SU-DHL-6 (cell line): ENCODE measurements at regions not wholly inside any gene's neighbourhood (a gene's known extent, or its start where the extent isn't known, plus 50 kb on each side); places are given as distances from the start of the nearest gene placed in this dataset.

ENCODE experiments used
- H2AFZ ChIP-seq: fragments of 200-600 bp; sonication (generic); 2 replicates; pipeline ENCODE4 v1.6.1; 2014; ENCODE audit warnings: low read depth, mild to moderate bottlenecking, moderate library complexity, mixed read lengths, antibody characterized with exemption, low read length; ENCODE audit not compliant: severe bottlenecking
- H3F3A ChIP-seq: fragments of 200-600 bp; shearing (Covaris generic); 2 replicates; pipeline ENCODE4 v1.6.0; 2016; ENCODE audit warnings: antibody characterized with exemption, mild to moderate bottlenecking; ENCODE audit not compliant: insufficient read depth
- H3K27ac ChIP-seq: fragments of 200-600 bp; sonication (generic); 2 replicates; pipeline ENCODE4 v1.5.1; 2016; ENCODE audit warnings: low read depth, mild to moderate bottlenecking, low read length, moderate library complexity, mixed read lengths
- H3K27me3 ChIP-seq: fragments of 200-600 bp; sonication (generic), shearing (Covaris generic); 2 replicates; pipeline ENCODE4 v1.6.0; 2014; ENCODE audit warnings: mild to moderate bottlenecking, low read length
- H3K36me3 ChIP-seq: fragments of 200-600 bp; sonication (generic); 2 replicates; pipeline ENCODE4 v1.6.1; 2014; ENCODE audit warnings: mild to moderate bottlenecking, low read length, mixed read lengths
- H3K4me2 ChIP-seq: fragments of 300-600, 200-600 bp; shearing (Covaris generic), sonication (generic); 2 replicates; pipeline ENCODE4 v1.6.0; 2014; ENCODE audit warnings: low read length, low read depth, mild to moderate bottlenecking; ENCODE audit not compliant: poor library complexity, severe bottlenecking
- H3K4me3 ChIP-seq: fragments of 200-600 bp; sonication (generic); 2 replicates; pipeline ENCODE4 v1.5.1; 2014; ENCODE audit warnings: antibody characterized with exemption, low read length, mild to moderate bottlenecking, mixed read lengths; ENCODE audit not compliant: insufficient read depth, poor library complexity, severe bottlenecking
- H3K79me2 ChIP-seq: fragments of 200-600 bp; sonication (generic); 2 replicates; pipeline ENCODE4 v1.6.1; 2014; ENCODE audit warnings: mild to moderate bottlenecking, low read length, moderate library complexity; ENCODE audit not compliant: insufficient read depth
- H3K9ac ChIP-seq: fragments of 200-600 bp; sonication (generic); 2 replicates; pipeline ENCODE4 v1.7.0; 2014; ENCODE audit warnings: mild to moderate bottlenecking, low read length
- H3K9me2 ChIP-seq: fragments of 200-600 bp; sonication (generic); replicated peaks from 2 replicates; pipeline ENCODE4 v1.6.1; 2014; ENCODE audit warnings: low read length; ENCODE audit not compliant: insufficient read depth
- H3K9me3 ChIP-seq: fragments of 200-600 bp; sonication (generic); 2 replicates; pipeline ENCODE4 v1.6.1; 2014; ENCODE audit warnings: low read length, mixed read lengths; ENCODE audit not compliant: insufficient read depth
- H4K20me1 ChIP-seq: fragments of 200-600 bp; sonication (generic); 2 replicates; pipeline ENCODE4 v1.6.1; 2014; ENCODE audit warnings: low read depth, mild to moderate bottlenecking, antibody characterized with exemption, low read length, moderate library complexity, mixed read lengths
- CTCF ChIP-seq: fragments of 200-600 bp; sonication (generic); IDR thresholded peaks from one replicate; pipeline ENCODE4 v1.5.1; 2017; ENCODE audit warnings: antibody characterized with exemption, mild to moderate bottlenecking, low read length, moderate library complexity; ENCODE audit not compliant: insufficient read depth, poor library complexity, severe bottlenecking
- EZH2phosphoT487 ChIP-seq: fragments of 200-600 bp; sonication (generic), shearing (Covaris generic); conservative IDR thresholded peaks from 2 replicates; pipeline ENCODE4 v1.6.1; 2018; ENCODE audit warnings: mild to moderate bottlenecking, antibody characterized with exemption, low read length, moderate library complexity, mixed read lengths

- H4K20me1 ChIP-seq: no peaks in the 10 kb centered on the region
- H3K36me3 ChIP-seq: no peaks in the 10 kb centered on the region
- no peak overlapping the region for H3K4me3 ChIP-seq
- H3K9ac ChIP-seq: no peak overlapping the region
- H3K9me3 ChIP-seq: no peaks in the 10 kb centered on the region
- no peaks in the 10 kb centered on the region for H3K79me2 ChIP-seq
- no peaks in the 10 kb centered on the region for H3K9me2 ChIP-seq
- H2AFZ ChIP-seq: no peak overlapping the region
- H3K4me2 ChIP-seq: no peak overlapping the region
- H3K27me3 ChIP-seq: no peaks in the 10 kb centered on the region
- H3K27ac ChIP-seq: no peak overlapping the region
- H3F3A ChIP-seq: no peaks in the 10 kb centered on the region
- TF ChIP-seq CTCF (no peak), EZH2phosphoT487 (no peak)
Measured at GRCh38 chr3:105253225-105253624, 113.5 kb upstream of the ALCAM start.

GRCh38 chr3:105254154-105254553, 112.6 kb upstream of the ALCAM start:
- Histone ChIP-seq H3K36me3 (no peaks in the 10 kb centered on the region), H2AFZ (no peak overlapping the region), H3K27ac (no peak overlapping the region), H3F3A (no peaks in the 10 kb centered on the region), H3K9me2 (no peaks in the 10 kb centered on the region), H3K27me3 (no peaks in the 10 kb centered on the region), H3K79me2 (no peaks in the 10 kb centered on the region), H3K4me3 (no peak overlapping the region), H3K9me3 (no peaks in the 10 kb centered on the region), H4K20me1 (no peaks in the 10 kb centered on the region), H3K9ac (no peak overlapping the region), H3K4me2 (no peak overlapping the region)
- TF ChIP-seq EZH2phosphoT487 (no peak), CTCF (no peak)

GRCh38 chr3:105255350-105255749, 111.4 kb upstream of the ALCAM start:
- Histone ChIP-seq H2AFZ (no peak overlapping the region), H3K9me2 (no peaks in the 10 kb centered on the region), H4K20me1 (no peaks in the 10 kb centered on the region), H3K4me3 (no peak overlapping the region), H3K36me3 (no peaks in the 10 kb centered on the region), H3K27me3 (no peaks in the 10 kb centered on the region), H3K9ac (no peak overlapping the region), H3F3A (no peaks in the 10 kb centered on the region), H3K79me2 (no peaks in the 10 kb centered on the region), H3K9me3 (no peaks in the 10 kb centered on the region), H3K27ac (no peak overlapping the region), H3K4me2 (no peak overlapping the region)
- TF ChIP-seq CTCF: no peak

- no peaks in the 10 kb centered on the region for H3K36me3 ChIP-seq
- TF ChIP-seq CTCF: no peak
- no peak for TF ChIP-seq EZH2phosphoT487
- H3K9me3 ChIP-seq: no peaks in the 10 kb centered on the region
- H3F3A ChIP-seq: no peaks in the 10 kb centered on the region
- no peaks in the 10 kb centered on the region for H3K9me2 ChIP-seq
- H3K27me3 ChIP-seq: no peaks in the 10 kb centered on the region
- no peak overlapping the region for H3K4me3 ChIP-seq
- H3K27ac ChIP-seq: no peak overlapping the region
- H2AFZ ChIP-seq: no peak overlapping the region
- H3K4me2 ChIP-seq: no peak overlapping the region
- no peaks in the 10 kb centered on the region for H4K20me1 ChIP-seq
- H3K79me2 ChIP-seq: no peaks in the 10 kb centered on the region
- no peak overlapping the region for H3K9ac ChIP-seq
Measured at GRCh38 chr3:105259496-105259895, 107.2 kb upstream of the ALCAM start.
